ENCODE measurements at regions not wholly inside any gene's neighbourhood (a gene's known extent, or its start where the extent isn't known, plus 50 kb on each side); places are given as distances from the start of the nearest gene placed in this dataset.

- Mint-ChIP-seq H3K4me1 (no peaks in the 10 kb centered on the region), H3K27ac (no peak overlapping the region), H3K4me3 (no peak overlapping the region), H3K27me3 (peaks cover 42% of the 10 kb centered on the region), H3K9me3 (ENCODE audit: insufficient read depth) (no peaks in the 10 kb centered on the region)
- Histone ChIP-seq H3K9me3 (ENCODE audit: control extremely low read depth in 1 of 3, control insufficient read depth in 2 of 3, insufficient read depth in 1 of 3, low read length in 2 of 3) (peaks cover 0 to 4% (median 2%) of the 10 kb centered on the region in 3 donors), H4K20me1 (ENCODE audit: control insufficient read depth, insufficient read depth, low read length, poor library complexity, severe bottlenecking) (no peaks in the 10 kb centered on the region), H3K4me3 (ENCODE audit: control extremely low read depth in 1 of 5, extremely low read depth in 1 of 5, insufficient read depth in 1 of 5, low read depth in 2 of 5, low read length in 4 of 5) (no peak overlapping the region), H3K36me3 (replicated peaks in 1 of 2; ENCODE audit: control extremely low read depth in 1 of 2, control insufficient read depth in 1 of 2, extremely low read depth in 1 of 2, insufficient read depth in 2 of 2, low read length in 1 of 2) (no peaks in the 10 kb centered on the region), H3K9ac (ENCODE audit: low read length) (no peak overlapping the region), H3K4me1 (ENCODE audit: control insufficient read depth in 2 of 2, insufficient read depth in 2 of 2, low read length in 2 of 2) (no peaks in the 10 kb centered on the region), H3K4me2 (replicated peaks; ENCODE audit: low read depth, low read length, poor library complexity, severe bottlenecking) (no peak overlapping the region), H3K27me3 (replicated peaks in 1 of 4; ENCODE audit: control extremely low read depth in 1 of 4, control insufficient read depth in 3 of 4, insufficient read depth in 4 of 4, low read length in 3 of 4) (no peaks in the 10 kb centered on the region), H3K79me2 (ENCODE audit: control insufficient read depth, insufficient read depth, low read length) (no peaks in the 10 kb centered on the region), H3K27ac (ENCODE audit: low read length in 2 of 2) (no peak overlapping the region), H2AFZ (ENCODE audit: insufficient read depth, low read depth, low read length, poor library complexity, severe bottlenecking) (no peak overlapping the region)
- no peak for DNase-seq
- TF ChIP-seq EZH2 (IDR thresholded peaks at IDR 0.05; ENCODE audit: borderline replicate concordance, insufficient read depth, low read depth, low read length, poor library complexity, severe bottlenecking), result no peak
- no peak for TF ChIP-seq CTCF (IDR thresholded peaks at IDR 0.05)
- 64% methylated on average over 1 of the region's 1 CpG for WGBS (ENCODE audit: insufficient coverage)
- ChIA-PET CTCF (no interaction called here), POLR2A (no interaction called here)
- ATAC-seq (ENCODE audit: low read depth), result no peak
- intact Hi-C loops (cut with micrococcal nuclease), result no loop called here
These were observed 148.1 kb upstream of the HS3ST3A1 start for GRCh38 chr17:13749891-13750235.

- no peaks in the 10 kb centered on the region for H3K9me3 Mint-ChIP-seq (ENCODE audit: insufficient read depth)
- H3K27me3 Mint-ChIP-seq, result peaks cover 32% of the 10 kb centered on the region
- WGBS (ENCODE audit: insufficient coverage), result 68% methylated on average over 9 of the region's 12 CpGs
- H3K36me3 ChIP-seq (replicated peaks in 1 of 2; ENCODE audit: control extremely low read depth in 1 of 2, control insufficient read depth in 1 of 2, extremely low read depth in 1 of 2, insufficient read depth in 2 of 2, low read length in 1 of 2), result no peaks in the 10 kb centered on the region
- DNase-seq (no peak), ATAC-seq (ENCODE audit: low read depth) (no peak)
- no peak overlapping the region for H3K27ac ChIP-seq (ENCODE audit: low read length in 2 of 2)
- CTCF ChIA-PET, result no interaction called here
- no peaks in the 10 kb centered on the region for H3K27me3 ChIP-seq (replicated peaks in 1 of 4; ENCODE audit: control extremely low read depth in 1 of 4, control insufficient read depth in 3 of 4, insufficient read depth in 4 of 4, low read length in 3 of 4)
- no peaks in the 10 kb centered on the region for H4K20me1 ChIP-seq (ENCODE audit: control insufficient read depth, insufficient read depth, low read length, poor library complexity, severe bottlenecking)
- H3K79me2 ChIP-seq (ENCODE audit: control insufficient read depth, insufficient read depth, low read length), result no peaks in the 10 kb centered on the region
- H3K27ac Mint-ChIP-seq, result no peak overlapping the region
- no peak overlapping the region for H3K4me2 ChIP-seq (replicated peaks; ENCODE audit: low read depth, low read length, poor library complexity, severe bottlenecking)
- no peak for TF ChIP-seq EZH2 (IDR thresholded peaks at IDR 0.05; ENCODE audit: borderline replicate concordance, insufficient read depth, low read depth, low read length, poor library complexity, severe bottlenecking)
- no peak for TF ChIP-seq CTCF (IDR thresholded peaks at IDR 0.05)
- H3K4me1 Mint-ChIP-seq, result no peaks in the 10 kb centered on the region
- intact Hi-C loops (cut with micrococcal nuclease), result no loop called here
- no peak overlapping the region for H3K4me3 Mint-ChIP-seq
- H3K4me3 ChIP-seq (ENCODE audit: control extremely low read depth in 1 of 5, extremely low read depth in 1 of 5, insufficient read depth in 1 of 5, low read depth in 2 of 5, low read length in 4 of 5), result no peak overlapping the region
- peaks cover 0 to 4% (median 2%) of the 10 kb centered on the region in 3 donors for H3K9me3 ChIP-seq (ENCODE audit: control extremely low read depth in 1 of 3, control insufficient read depth in 2 of 3, insufficient read depth in 1 of 3, low read length in 2 of 3)
- H3K9ac ChIP-seq (ENCODE audit: low read length), result no peak overlapping the region
- POLR2A ChIA-PET, result no interaction called here
- H3K4me1 ChIP-seq (ENCODE audit: control insufficient read depth in 2 of 2, insufficient read depth in 2 of 2, low read length in 2 of 2), result no peaks in the 10 kb centered on the region
- no peak overlapping the region for H2AFZ ChIP-seq (ENCODE audit: insufficient read depth, low read depth, low read length, poor library complexity, severe bottlenecking)
These were observed 149.4 kb upstream of the HS3ST3A1 start for GRCh38 chr17:13750816-13751793.

Data from B cell (primary cell).